GM04504 (cell line): ENCODE measurements at regions not wholly inside any gene's neighbourhood (a gene's known extent, or its start where the extent isn't known, plus 50 kb on each side); places are given as distances from the start of the nearest gene placed in this dataset.
"Not testable (repeated sequence)": the region's sequence is repeated elsewhere in the genome, so short reads cannot be mapped to it uniquely, and the experiment has no call there.

Experiments
- DNase-seq: peaks from one replicate; pipeline ENCODE4 v3.0.0-alpha.2; 2012; ENCODE audit warnings: low read depth

GRCh38 chr12:61916831-61917230 is 343.4 kb upstream of the USP15 start:
- no peak for DNase-seq

- DNase-seq: no peak
Observed at GRCh38 chr12:61919686-61920085, 340.5 kb upstream of the USP15 start.

- DNase-seq: no peak
Observed at GRCh38 chr12:61920230-61920629, 340.0 kb upstream of the USP15 start.

GRCh38 chr12:61923152-61923551 is 337.1 kb upstream of the USP15 start:
- DNase-seq: no peak

GRCh38 chr12:61934564-61934963 is 325.6 kb upstream of the USP15 start:
- DNase-seq: no peak

GRCh38 chr12:61939977-61940376 is 320.2 kb upstream of the USP15 start:
- no peak for DNase-seq

GRCh38 chr12:61956545-61956944 is 303.7 kb upstream of the USP15 start:
- DNase-seq: no peak

GRCh38 chr12:61974461-61974860 is 285.7 kb upstream of the USP15 start:
- no peak for DNase-seq

- DNase-seq: no peak
Observed at GRCh38 chr12:61985830-61986229, 274.4 kb upstream of the USP15 start.

GRCh38 chr12:61987173-61987572 is 273.0 kb upstream of the USP15 start:
- no peak for DNase-seq

GRCh38 chr12:61991661-61992060 is 268.5 kb upstream of the USP15 start:
- no peak for DNase-seq

- DNase-seq: peak; percentile 10
Observed at GRCh38 chr12:61993734-61994345, 266.4 kb upstream of the USP15 start.

- DNase-seq: no peak
Observed at GRCh38 chr12:61996717-61997116, 263.5 kb upstream of the USP15 start.

GRCh38 chr12:61998791-61999190 is 261.4 kb upstream of the USP15 start:
- DNase-seq: no peak

GRCh38 chr12:61999311-61999710 is 260.9 kb upstream of the USP15 start:
- no peak for DNase-seq

GRCh38 chr12:62001424-62001823 is 258.8 kb upstream of the USP15 start:
- no peak for DNase-seq

- DNase-seq: no peak
Observed at GRCh38 chr12:62003226-62003625, 257.0 kb upstream of the USP15 start.

GRCh38 chr12:62003701-62004100 is 256.5 kb upstream of the USP15 start:
- no peak for DNase-seq

- no peak for DNase-seq
Observed at GRCh38 chr12:62005615-62006014, 254.6 kb upstream of the USP15 start.

GRCh38 chr12:62006076-62006732 is 254.0 kb upstream of the USP15 start:
- peak; percentile 19 for DNase-seq

- no peak for DNase-seq
Observed at GRCh38 chr12:62008703-62009102, 251.5 kb upstream of the USP15 start.

- no peak for DNase-seq
Observed at GRCh38 chr12:62009445-62009844, 250.8 kb upstream of the USP15 start.

- DNase-seq: not testable (repeated sequence)
Observed at GRCh38 chr12:62010331-62010906, 249.8 kb upstream of the USP15 start.

- DNase-seq: not testable (repeated sequence)
Observed at GRCh38 chr12:62010973-62011372, 249.2 kb upstream of the USP15 start.
